OCI-LY3 (cell line): ENCODE measurements at regions not wholly inside any gene's neighbourhood (a gene's known extent, or its start where the extent isn't known, plus 50 kb on each side); places are given as distances from the start of the nearest gene placed in this dataset.

ENCODE experiments used
- CTCF ChIP-seq: fragments of 200-600, 300-600 bp; sonication (generic); IDR thresholded peaks from 2 replicates; pipeline ENCODE4 v1.5.1; 2014; ENCODE audit warnings: antibody characterized with exemption, low read length, low read depth
- EZH2phosphoT487 ChIP-seq: fragments of 200-600 bp; shearing (Covaris generic); IDR thresholded peaks from 2 replicates; pipeline ENCODE4 v1.6.1; 2018; ENCODE audit warnings: antibody characterized with exemption, mixed run types, low read depth

DNA sequence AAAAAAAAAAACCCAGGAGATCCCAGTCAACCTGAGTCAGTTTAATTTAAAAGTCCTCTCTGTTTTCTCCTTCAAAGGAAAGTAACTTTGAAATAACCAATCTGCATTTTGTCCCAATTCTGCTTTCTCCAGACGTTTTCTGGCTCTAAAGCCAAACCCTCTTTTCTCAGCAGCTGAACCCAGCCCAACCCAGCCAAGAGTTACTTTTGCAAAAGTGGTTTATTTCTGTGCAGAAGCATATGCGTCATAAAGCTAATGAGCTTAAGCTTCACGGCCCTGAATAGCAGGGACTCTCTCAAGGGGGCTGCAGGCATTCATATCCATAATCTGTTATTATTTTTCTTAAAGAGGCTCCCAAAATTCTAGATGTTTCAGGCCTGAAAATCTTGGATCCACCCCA, 176.6 kb downstream of the GALC start:
- TF ChIP-seq CTCF: no peak
- no peak for TF ChIP-seq EZH2phosphoT487
